ENCODE measurements at regions not wholly inside any gene's neighbourhood (a gene's known extent, or its start where the extent isn't known, plus 50 kb on each side); places are given as distances from the start of the nearest gene placed in this dataset.

DNA sequence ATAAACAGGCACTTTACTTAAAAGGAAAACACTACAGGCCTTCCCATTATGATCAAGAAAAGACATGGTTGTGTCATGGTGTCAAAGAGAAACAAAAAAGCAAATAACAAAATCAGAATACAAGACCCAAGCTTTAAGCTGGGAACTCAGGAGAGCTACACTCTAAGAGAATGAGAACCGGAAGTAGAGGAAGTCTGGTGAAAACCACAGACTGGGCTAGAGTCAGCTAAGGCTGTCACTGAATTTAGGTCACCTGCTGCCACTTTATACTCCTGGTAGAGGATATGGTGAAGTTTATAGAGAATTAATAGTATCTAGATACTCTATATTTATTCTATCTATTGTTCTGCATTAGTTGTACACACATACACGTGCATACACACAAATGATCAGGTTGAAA, 971.7 kb downstream of the FLRT2 start:
- H4K20me1 ChIP-seq (ENCODE audit: insufficient read depth, low read length), result no peaks in the 10 kb centered on the region
- H3K9me2 ChIP-seq (replicated peaks; ENCODE audit: insufficient read depth, low read length), result no peaks in the 10 kb centered on the region
- H3K36me3 ChIP-seq (replicated peaks; ENCODE audit: insufficient read depth, low read length), result no peaks in the 10 kb centered on the region
- no peak overlapping the region for H3K4me3 ChIP-seq (ENCODE audit: low read length)
- no peak overlapping the region for H3K27ac ChIP-seq (ENCODE audit: low read length)
- DNase-seq, result peak; percentile 79
- TF ChIP-seq, protein P1, sequence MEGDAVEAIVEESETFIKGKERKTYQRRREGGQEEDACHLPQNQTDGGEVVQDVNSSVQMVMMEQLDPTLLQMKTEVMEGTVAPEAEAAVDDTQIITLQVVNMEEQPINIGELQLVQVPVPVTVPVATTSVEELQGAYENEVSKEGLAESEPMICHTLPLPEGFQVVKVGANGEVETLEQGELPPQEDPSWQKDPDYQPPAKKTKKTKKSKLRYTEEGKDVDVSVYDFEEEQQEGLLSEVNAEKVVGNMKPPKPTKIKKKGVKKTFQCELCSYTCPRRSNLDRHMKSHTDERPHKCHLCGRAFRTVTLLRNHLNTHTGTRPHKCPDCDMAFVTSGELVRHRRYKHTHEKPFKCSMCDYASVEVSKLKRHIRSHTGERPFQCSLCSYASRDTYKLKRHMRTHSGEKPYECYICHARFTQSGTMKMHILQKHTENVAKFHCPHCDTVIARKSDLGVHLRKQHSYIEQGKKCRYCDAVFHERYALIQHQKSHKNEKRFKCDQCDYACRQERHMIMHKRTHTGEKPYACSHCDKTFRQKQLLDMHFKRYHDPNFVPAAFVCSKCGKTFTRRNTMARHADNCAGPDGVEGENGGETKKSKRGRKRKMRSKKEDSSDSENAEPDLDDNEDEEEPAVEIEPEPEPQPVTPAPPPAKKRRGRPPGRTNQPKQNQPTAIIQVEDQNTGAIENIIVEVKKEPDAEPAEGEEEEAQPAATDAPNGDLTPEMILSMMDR (IDR thresholded peaks at IDR 0.05; ENCODE audit: low read length), result no peak
- no peaks in the 10 kb centered on the region for H3F3A ChIP-seq (ENCODE audit: insufficient read depth, low read length)
- H2AFZ ChIP-seq (ENCODE audit: low read length), result no peak overlapping the region
- H3K4me2 ChIP-seq (ENCODE audit: low read depth, low read length), result no peak overlapping the region; the same call in 1 of the 2 replicates
- peaks cover 7% of the 10 kb centered on the region; the same call in 1 of the 2 replicates for H3K4me1 ChIP-seq (ENCODE audit: low read length)
- H3K79me2 ChIP-seq (ENCODE audit: low read length), result no peaks in the 10 kb centered on the region
- H3K27me3 ChIP-seq (replicated peaks; ENCODE audit: insufficient read depth, low read length), result no peaks in the 10 kb centered on the region
- no peak overlapping the region for H3K9ac ChIP-seq (ENCODE audit: low read length)
- H3K9me3 ChIP-seq (replicated peaks; ENCODE audit: insufficient read depth, low read length), result no peaks in the 10 kb centered on the region

DNA sequence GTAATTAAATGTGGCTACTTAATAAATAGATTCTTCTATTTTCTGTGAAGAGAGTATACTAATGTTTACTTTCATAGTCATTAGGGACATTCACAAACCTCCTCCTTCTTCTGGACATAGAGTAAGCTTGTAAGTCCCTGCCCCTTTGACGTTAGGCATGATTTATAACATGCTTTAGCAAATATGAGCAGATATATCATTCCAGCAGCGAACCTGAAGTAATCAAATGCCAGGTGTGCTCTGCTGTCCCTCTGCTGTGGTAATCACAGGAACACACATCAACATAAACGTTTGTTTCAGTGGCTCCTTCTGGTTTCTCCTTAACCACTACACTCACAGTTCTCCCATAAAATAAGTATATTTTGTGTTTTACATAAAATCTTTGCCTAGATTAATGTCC, 961.8 kb downstream of the FLRT2 start:
- Histone ChIP-seq H3K4me2 (ENCODE audit: low read depth, low read length) (no peak overlapping the region), H3F3A (ENCODE audit: insufficient read depth, low read length) (no peaks in the 10 kb centered on the region), H3K9me2 (replicated peaks; ENCODE audit: insufficient read depth, low read length) (no peaks in the 10 kb centered on the region), H4K20me1 (ENCODE audit: insufficient read depth, low read length) (no peaks in the 10 kb centered on the region), H3K4me3 (ENCODE audit: low read length) (no peak overlapping the region), H3K9ac (ENCODE audit: low read length) (no peak overlapping the region), H2AFZ (ENCODE audit: low read length) (no peak overlapping the region), H3K79me2 (ENCODE audit: low read length) (no peaks in the 10 kb centered on the region), H3K4me1 (ENCODE audit: low read length) (no peaks in the 10 kb centered on the region), H3K36me3 (replicated peaks; ENCODE audit: insufficient read depth, low read length) (no peaks in the 10 kb centered on the region), H3K27ac (ENCODE audit: low read length) (no peak overlapping the region), H3K9me3 (replicated peaks; ENCODE audit: insufficient read depth, low read length) (no peaks in the 10 kb centered on the region), H3K27me3 (replicated peaks; ENCODE audit: insufficient read depth, low read length) (no peaks in the 10 kb centered on the region)
- TF ChIP-seq, protein P1 (IDR thresholded peaks at IDR 0.05; ENCODE audit: low read length), result no peak
- TF ChIP-seq EZH2 (optimal IDR thresholded peaks at IDR 0.05; ENCODE audit: low read depth, low read length), result no peak
- no peak for TF ChIP-seq EZH2phosphoT487 (IDR thresholded peaks at IDR 0.05; ENCODE audit: low read length)
- peak; percentile 23 for DNase-seq

DNA sequence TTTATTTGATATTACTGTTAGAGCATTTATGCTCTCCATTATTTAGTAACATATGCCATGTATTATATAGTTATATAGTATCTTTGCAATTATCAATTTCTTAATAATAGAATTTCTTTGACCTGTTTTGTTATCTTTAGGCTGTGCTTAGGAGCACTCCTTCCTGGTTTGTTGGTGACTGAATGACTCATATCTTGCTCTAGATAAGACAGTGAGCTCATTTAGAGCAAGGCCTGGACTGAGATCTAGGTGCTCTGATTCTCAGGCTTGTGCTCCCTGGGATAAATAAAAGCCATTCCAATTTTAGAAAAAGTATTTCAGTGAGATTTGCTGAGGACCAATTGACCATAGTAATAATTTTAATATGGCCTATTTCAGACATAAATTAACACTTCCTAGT, 951.2 kb downstream of the FLRT2 start:
- H3K4me1 ChIP-seq (ENCODE audit: low read length), result no peaks in the 10 kb centered on the region
- no peaks in the 10 kb centered on the region for H3K9me2 ChIP-seq (replicated peaks; ENCODE audit: insufficient read depth, low read length)
- no peak overlapping the region for H3K27ac ChIP-seq (ENCODE audit: low read length)
- no peak overlapping the region for H3K4me2 ChIP-seq (ENCODE audit: low read depth, low read length)
- H2AFZ ChIP-seq (ENCODE audit: low read length), result no peak overlapping the region
- H3K9ac ChIP-seq (ENCODE audit: low read length), result no peak overlapping the region
- no peaks in the 10 kb centered on the region for H3K79me2 ChIP-seq (ENCODE audit: low read length)
- no peak overlapping the region for H3K4me3 ChIP-seq (ENCODE audit: low read length)
- no peak for DNase-seq
- no peaks in the 10 kb centered on the region for H4K20me1 ChIP-seq (ENCODE audit: insufficient read depth, low read length)
- H3K36me3 ChIP-seq (replicated peaks; ENCODE audit: insufficient read depth, low read length), result no peaks in the 10 kb centered on the region
- no peaks in the 10 kb centered on the region for H3F3A ChIP-seq (ENCODE audit: insufficient read depth, low read length)
- H3K27me3 ChIP-seq (replicated peaks; ENCODE audit: insufficient read depth, low read length), result no peaks in the 10 kb centered on the region
- TF ChIP-seq EZH2 (optimal IDR thresholded peaks at IDR 0.05; ENCODE audit: low read depth, low read length) (no peak), EZH2phosphoT487 (IDR thresholded peaks at IDR 0.05; ENCODE audit: low read length) (no peak)
- TF ChIP-seq, protein P1 (IDR thresholded peaks at IDR 0.05; ENCODE audit: low read length), result no peak
- no peaks in the 10 kb centered on the region for H3K9me3 ChIP-seq (replicated peaks; ENCODE audit: insufficient read depth, low read length)
